ENCODE measurements at regions not wholly inside any gene's neighbourhood (a gene's known extent, or its start where the extent isn't known, plus 50 kb on each side); places are given as distances from the start of the nearest gene placed in this dataset.

- Histone ChIP-seq H2AFZ (ENCODE audit: low read depth, low read length) (no peak overlapping the region), H3K36me3 (ENCODE audit: insufficient read depth, low read length) (no peaks in the 10 kb centered on the region), H3K27me3 (ENCODE audit: insufficient read depth, low read length, poor library complexity) (no peaks in the 10 kb centered on the region), H3K4me3 (ENCODE audit: low read depth in 1 of 2, low read length in 2 of 2) (no peak overlapping the region), H3K9ac (ENCODE audit: low read depth, low read length) (no peak overlapping the region), H3K4me2 (ENCODE audit: insufficient read depth, low read length) (no peak overlapping the region), H3K79me2 (ENCODE audit: insufficient read depth, low read length) (no peaks in the 10 kb centered on the region), H3K9me3 (ENCODE audit: insufficient read depth, low read length, severe bottlenecking) (no peaks in the 10 kb centered on the region), H4K20me1 (ENCODE audit: insufficient read depth, low read length) (no peaks in the 10 kb centered on the region), H3K27ac (ENCODE audit: low read length) (no peak overlapping the region), H3K4me1 (ENCODE audit: insufficient read depth, low read length) (peaks cover 11% of the 10 kb centered on the region)
- no peak for DNase-seq
- TF ChIP-seq EZH2 (IDR thresholded peaks at IDR 0.05; ENCODE audit: borderline replicate concordance, low read depth, low read length, severe bottlenecking) (no peak), CTCF (IDR thresholded peaks at IDR 0.05; ENCODE audit: borderline replicate concordance, extremely low read depth, low read length, poor library complexity, severe bottlenecking) (no peak)
- ATAC-seq (ENCODE audit: insufficient read depth, low read depth) = no peak
Observed at GRCh38 chr10:29918623-29919400, 140.6 kb downstream of the JCAD start.

- H3K4me1 ChIP-seq (ENCODE audit: insufficient read depth, low read length) = peaks cover 11% of the 10 kb centered on the region
- H2AFZ ChIP-seq (ENCODE audit: low read depth, low read length) = no peak overlapping the region
- no peak overlapping the region for H3K27ac ChIP-seq (ENCODE audit: low read length)
- no peaks in the 10 kb centered on the region for H4K20me1 ChIP-seq (ENCODE audit: insufficient read depth, low read length)
- no peaks in the 10 kb centered on the region for H3K27me3 ChIP-seq (ENCODE audit: insufficient read depth, low read length, poor library complexity)
- H3K9me3 ChIP-seq (ENCODE audit: insufficient read depth, low read length, severe bottlenecking) = no peaks in the 10 kb centered on the region
- H3K4me3 ChIP-seq (ENCODE audit: low read depth in 1 of 2, low read length in 2 of 2) = no peak overlapping the region
- H3K4me2 ChIP-seq (ENCODE audit: insufficient read depth, low read length) = no peak overlapping the region
- ATAC-seq (ENCODE audit: insufficient read depth, low read depth) (no peak), DNase-seq (no peak)
- TF ChIP-seq CTCF (IDR thresholded peaks at IDR 0.05; ENCODE audit: borderline replicate concordance, extremely low read depth, low read length, poor library complexity, severe bottlenecking) = no peak
- no peak for TF ChIP-seq EZH2 (IDR thresholded peaks at IDR 0.05; ENCODE audit: borderline replicate concordance, low read depth, low read length, severe bottlenecking)
- H3K36me3 ChIP-seq (ENCODE audit: insufficient read depth, low read length) = no peaks in the 10 kb centered on the region
- H3K79me2 ChIP-seq (ENCODE audit: insufficient read depth, low read length) = no peaks in the 10 kb centered on the region
- no peak overlapping the region for H3K9ac ChIP-seq (ENCODE audit: low read depth, low read length)
Observed at GRCh38 chr10:29917311-29917710, 142.1 kb downstream of the JCAD start.

- Histone ChIP-seq H3K27me3 (ENCODE audit: insufficient read depth, low read length, poor library complexity) (no peaks in the 10 kb centered on the region), H3K36me3 (ENCODE audit: insufficient read depth, low read length) (no peaks in the 10 kb centered on the region), H3K27ac (ENCODE audit: low read length) (no peak overlapping the region), H3K9me3 (ENCODE audit: insufficient read depth, low read length, severe bottlenecking) (no peaks in the 10 kb centered on the region), H4K20me1 (ENCODE audit: insufficient read depth, low read length) (no peaks in the 10 kb centered on the region), H3K4me1 (ENCODE audit: insufficient read depth, low read length) (peaks cover 11% of the 10 kb centered on the region), H3K79me2 (ENCODE audit: insufficient read depth, low read length) (no peaks in the 10 kb centered on the region), H3K4me2 (ENCODE audit: insufficient read depth, low read length) (no peak overlapping the region), H3K9ac (ENCODE audit: low read depth, low read length) (no peak overlapping the region), H3K4me3 (ENCODE audit: low read depth in 1 of 2, low read length in 2 of 2) (no peak overlapping the region), H2AFZ (ENCODE audit: low read depth, low read length) (no peak overlapping the region; the same call in 1 of the 2 replicates)
- DNase-seq = no peak
- no peak for ATAC-seq (ENCODE audit: insufficient read depth, low read depth)
- no peak for TF ChIP-seq CTCF (IDR thresholded peaks at IDR 0.05; ENCODE audit: borderline replicate concordance, extremely low read depth, low read length, poor library complexity, severe bottlenecking)
- TF ChIP-seq EZH2 (IDR thresholded peaks at IDR 0.05; ENCODE audit: borderline replicate concordance, low read depth, low read length, severe bottlenecking) = no peak
Observed at GRCh38 chr10:29916669-29917068, 142.7 kb downstream of the JCAD start.

Data from DND-41 (cell line).